CD14-positive monocyte (primary cell): ENCODE measurements at regions not wholly inside any gene's neighbourhood (a gene's known extent, or its start where the extent isn't known, plus 50 kb on each side); places are given as distances from the start of the nearest gene placed in this dataset.

Experiments
- DNase-seq, 3 donors: peaks; one replicate each; pipeline ENCODE4 v3.0.0-alpha.2; 2011 to 2022
- H2AFZ ChIP-seq: 2 replicates; pipeline ENCODE4 v1.6.0; 2012; ENCODE audit warnings: mild to moderate bottlenecking, low read depth, low read length, inconsistent platforms; ENCODE audit not compliant: insufficient read depth, poor library complexity, severe bottlenecking
- H3K27ac ChIP-seq, 2 donors: 1 replicate in 1 of 2; 2 replicates in 1 of 2; pipeline ENCODE4 v1.5.1; 2012 to 2013; ENCODE audit warnings: low read length in 2 of 2, control low read depth in 1 of 2, inconsistent platforms in 1 of 2, low read depth in 1 of 2, mild to moderate bottlenecking in 1 of 2
- H3K27me3 ChIP-seq, 2 donors: one replicate each; pipeline versions ENCODE4 v1.6.0 to v1.6.1; 2011 to 2013; ENCODE audit warnings: low read length in 2 of 2; ENCODE audit not compliant: control insufficient read depth in 2 of 2, insufficient read depth in 2 of 2
- H3K36me3 ChIP-seq, 2 donors: replicated peaks in 1 of 2; 1 replicate in 1 of 2; 2 replicates in 1 of 2; pipeline versions ENCODE4 v1.5.1 to v1.6.1; 2012 to 2013; ENCODE audit warnings: low read length in 2 of 2, control low read depth in 1 of 2, inconsistent platforms in 1 of 2, mild to moderate bottlenecking in 1 of 2; ENCODE audit not compliant: insufficient read depth in 2 of 2, control insufficient read depth in 1 of 2
- H3K4me1 ChIP-seq, 2 donors: 1 replicate in 1 of 2; 2 replicates in 1 of 2; pipeline versions ENCODE4 v1.5.1 to v1.6.1; 2012 to 2013; ENCODE audit warnings: low read length in 2 of 2, control low read depth in 1 of 2, inconsistent platforms in 1 of 2, mild to moderate bottlenecking in 1 of 2, moderate library complexity in 1 of 2; ENCODE audit not compliant: insufficient read depth in 2 of 2, control insufficient read depth in 1 of 2
- H3K4me2 ChIP-seq: replicated peaks from 2 replicates; pipeline ENCODE3; 2012; ENCODE audit warnings: low read length, moderate library complexity, mild to moderate bottlenecking; ENCODE audit not compliant: poor library complexity, severe bottlenecking; ENCODE audit errors: extremely low read depth
- H3K4me3 ChIP-seq, 3 experiments: fragments of 200-600 bp in 1 of 3; sonication (generic) in 1 of 3; replicated peaks in 1 of 3; 1 replicate in 2 of 3; 2 replicates in 1 of 3; pipeline ENCODE4 v1.5.1; 2011 to 2013; ENCODE audit warnings: low read length in 3 of 3, mild to moderate bottlenecking in 3 of 3, control low read depth in 2 of 3, low read depth in 2 of 3, inconsistent platforms in 1 of 3, moderate library complexity in 1 of 3
- H3K79me2 ChIP-seq: 2 replicates; pipeline ENCODE4 v1.6.0; 2012; ENCODE audit warnings: mild to moderate bottlenecking, control low read depth, inconsistent platforms, low read length, moderate library complexity; ENCODE audit not compliant: insufficient read depth
- H3K9ac ChIP-seq: 2 replicates; pipeline ENCODE4 v1.6.0; 2017; ENCODE audit warnings: low read length, mild to moderate bottlenecking; ENCODE audit not compliant: insufficient read depth, poor library complexity, severe bottlenecking
- H3K9me3 ChIP-seq, 2 donors: replicated peaks in 1 of 2; 1 replicate in 1 of 2; 2 replicates in 1 of 2; pipeline versions ENCODE4 v1.5.1 to v1.6.1; 2012 to 2013; ENCODE audit warnings: low read length in 2 of 2, control low read depth in 1 of 2; ENCODE audit not compliant: control insufficient read depth in 1 of 2, insufficient read depth in 1 of 2
- H4K20me1 ChIP-seq: 2 replicates; pipeline ENCODE4 v1.6.0; 2012; ENCODE audit warnings: mild to moderate bottlenecking, low read length, control low read depth, moderate library complexity; ENCODE audit not compliant: insufficient read depth
- H3K27ac Mint-ChIP-seq, 7 donors: one replicate each; pipeline ENCODE4 v1.8.0; 2020; ENCODE audit warnings: mild to moderate bottlenecking in 7 of 7, mixed read lengths in 7 of 7, moderate library complexity in 6 of 7, inconsistent platforms in 2 of 7
- H3K27me3 Mint-ChIP-seq, 3 donors: one replicate each; pipeline ENCODE4 v1.8.0; 2021 to 2022; ENCODE audit warnings: low read depth in 3 of 3, mild to moderate bottlenecking in 3 of 3, mixed read lengths in 3 of 3, moderate library complexity in 3 of 3, inconsistent platforms in 1 of 3
- H3K36me3 Mint-ChIP-seq, 2 donors: one replicate each; pipeline ENCODE4 v1.8.0; 2020; ENCODE audit warnings: mixed read lengths in 2 of 2, inconsistent platforms in 1 of 2, mild to moderate bottlenecking in 1 of 2
- H3K4me1 Mint-ChIP-seq: one replicate; pipeline ENCODE4 v1.8.0; 2020; ENCODE audit warnings: mild to moderate bottlenecking, mixed read lengths
- H3K4me3 Mint-ChIP-seq, 2 donors: one replicate each; pipeline ENCODE4 v1.8.0; 2020; ENCODE audit warnings: mild to moderate bottlenecking in 2 of 2, mixed read lengths in 2 of 2, moderate library complexity in 1 of 2
- H3K9me3 Mint-ChIP-seq, 7 donors: one replicate each; pipeline ENCODE4 v1.8.0; 2020 to 2022; ENCODE audit warnings: mixed read lengths in 7 of 7, mild to moderate bottlenecking in 6 of 7, moderate library complexity in 6 of 7, inconsistent platforms in 2 of 7
- WGBS: methylation state at CpG from one replicate; pipeline ENCODE4 v1.1.5; 2013; ENCODE audit warnings: missing lambda C conversion rate; ENCODE audit not compliant: insufficient coverage; 5-methylcytosine and 5-hydroxymethylcytosine counted together
- intact Hi-C, 2 donors: fragments of 100-400 bp; cut with micrococcal nuclease; formaldehyde crosslinking; loops; one replicate each; pipeline versions ENCODE4 v1.15.0 to v1.15.1; 2023
- TF ChIP-seq, protein P1 (sequence below): fragments of 200-600 bp; IDR thresholded peaks from one replicate; pipeline ENCODE4 v1.8.0; 2022; ENCODE audit warnings: antibody characterized with exemption, mild to moderate bottlenecking

DNA sequence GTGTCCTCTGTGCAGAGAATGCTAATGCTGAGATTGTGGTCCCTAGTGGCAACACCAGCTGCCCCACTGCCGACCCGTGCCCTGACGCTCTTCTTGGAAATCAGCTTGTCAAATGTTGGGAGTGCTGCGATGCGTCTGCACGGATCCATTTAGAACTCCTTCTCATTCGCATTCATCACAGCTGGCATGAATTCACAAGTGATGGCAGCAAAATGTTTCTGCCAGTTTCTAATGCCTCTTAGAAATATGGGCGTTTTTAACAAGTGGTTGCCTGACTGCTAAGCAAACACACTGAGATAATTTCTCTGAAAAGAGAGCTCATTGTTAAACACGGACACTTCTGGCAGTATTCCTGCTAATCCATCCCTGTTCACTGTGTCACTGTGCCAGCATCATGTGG lies 131.9 kb upstream of the KCNJ6 start:
- Mint-ChIP-seq H3K27me3 (peaks cover 3 to 4% (median 3%) of the 10 kb centered on the region in 3 donors), H3K27ac (no peak overlapping the region), H3K36me3 (no peaks in the 10 kb centered on the region), H3K9me3 (peaks cover 0 to 3% (median 0%) of the 10 kb centered on the region in 7 donors), H3K4me3 (no peak overlapping the region), H3K4me1 (no peaks in the 10 kb centered on the region)
- Histone ChIP-seq H3K36me3 (no peaks in the 10 kb centered on the region), H2AFZ (no peak overlapping the region), H3K79me2 (no peaks in the 10 kb centered on the region), H3K27ac (no peak overlapping the region), H3K9me3 (no peaks in the 10 kb centered on the region), H3K27me3 (peaks cover 0 to 3% of the 10 kb centered on the region in 2 donors), H3K4me2 (no peak overlapping the region), H3K4me3 (no peak overlapping the region), H4K20me1 (no peaks in the 10 kb centered on the region), H3K9ac (no peak overlapping the region), H3K4me1 (no peaks in the 10 kb centered on the region)
- TF ChIP-seq, protein P1, sequence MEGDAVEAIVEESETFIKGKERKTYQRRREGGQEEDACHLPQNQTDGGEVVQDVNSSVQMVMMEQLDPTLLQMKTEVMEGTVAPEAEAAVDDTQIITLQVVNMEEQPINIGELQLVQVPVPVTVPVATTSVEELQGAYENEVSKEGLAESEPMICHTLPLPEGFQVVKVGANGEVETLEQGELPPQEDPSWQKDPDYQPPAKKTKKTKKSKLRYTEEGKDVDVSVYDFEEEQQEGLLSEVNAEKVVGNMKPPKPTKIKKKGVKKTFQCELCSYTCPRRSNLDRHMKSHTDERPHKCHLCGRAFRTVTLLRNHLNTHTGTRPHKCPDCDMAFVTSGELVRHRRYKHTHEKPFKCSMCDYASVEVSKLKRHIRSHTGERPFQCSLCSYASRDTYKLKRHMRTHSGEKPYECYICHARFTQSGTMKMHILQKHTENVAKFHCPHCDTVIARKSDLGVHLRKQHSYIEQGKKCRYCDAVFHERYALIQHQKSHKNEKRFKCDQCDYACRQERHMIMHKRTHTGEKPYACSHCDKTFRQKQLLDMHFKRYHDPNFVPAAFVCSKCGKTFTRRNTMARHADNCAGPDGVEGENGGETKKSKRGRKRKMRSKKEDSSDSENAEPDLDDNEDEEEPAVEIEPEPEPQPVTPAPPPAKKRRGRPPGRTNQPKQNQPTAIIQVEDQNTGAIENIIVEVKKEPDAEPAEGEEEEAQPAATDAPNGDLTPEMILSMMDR, result no peak
- WGBS, result 95% methylated on average over 9 of the region's 9 CpGs
- intact Hi-C loops, result no loop called here
- no peak for DNase-seq

DNA sequence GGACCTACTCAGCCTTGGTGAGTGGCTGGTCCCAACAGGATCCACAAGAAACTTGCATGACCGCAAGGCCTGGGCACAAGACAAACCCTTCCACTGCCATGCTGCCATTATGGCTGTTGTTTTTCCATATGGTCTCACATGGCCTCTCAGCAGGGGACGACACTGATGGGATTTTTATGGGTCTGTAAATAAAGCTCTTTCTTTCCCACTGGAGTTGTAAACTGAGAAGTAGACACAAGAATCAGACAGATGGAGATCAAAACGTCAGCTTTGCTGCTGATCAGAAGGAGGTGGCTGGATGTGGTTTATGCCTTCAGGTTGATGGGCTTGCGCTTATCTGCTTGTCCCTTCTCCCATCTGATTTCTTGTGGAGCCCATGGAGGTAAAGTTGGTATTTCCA lies 138.1 kb upstream of the KCNJ6 start:
- Histone ChIP-seq H2AFZ (no peak overlapping the region), H3K27me3 (no peaks in the 10 kb centered on the region), H3K4me3 (no peak overlapping the region), H3K4me1 (no peaks in the 10 kb centered on the region), H3K36me3 (no peaks in the 10 kb centered on the region), H3K9ac (no peak overlapping the region), H3K4me2 (no peak overlapping the region), H3K27ac (no peak overlapping the region), H3K9me3 (no peaks in the 10 kb centered on the region), H3K79me2 (no peaks in the 10 kb centered on the region), H4K20me1 (no peaks in the 10 kb centered on the region)
- TF ChIP-seq, protein P1, result no peak
- intact Hi-C loops, result no loop called here
- H3K36me3 Mint-ChIP-seq, result no peaks in the 10 kb centered on the region
- peaks cover 0 to 12% (median 11%) of the 10 kb centered on the region in 3 donors for H3K27me3 Mint-ChIP-seq
- H3K9me3 Mint-ChIP-seq, result peaks cover 0 to 4% (median 1%) of the 10 kb centered on the region in 7 donors
- no peak overlapping the region for H3K27ac Mint-ChIP-seq
- H3K4me3 Mint-ChIP-seq, result no peak overlapping the region
- no peak for DNase-seq
- H3K4me1 Mint-ChIP-seq, result no peaks in the 10 kb centered on the region
- WGBS, result 86% methylated on average over 1 of the region's 4 CpGs
